GM23248 (cell line): ENCODE measurements at regions not wholly inside any gene's neighbourhood (a gene's known extent, or its start where the extent isn't known, plus 50 kb on each side); places are given as distances from the start of the nearest gene placed in this dataset.

Experiments used
- DNase-seq: peaks from one replicate; pipeline ENCODE4 v3.0.0-alpha.2; 2015
- H2AFZ ChIP-seq: fragments of 200-600 bp; sonication (generic); 2 replicates; pipeline ENCODE4 v1.6.1; 2016; ENCODE audit warnings: antibody characterized with exemption
- H3F3A ChIP-seq: fragments of 200-600 bp; sonication (generic); 2 replicates; pipeline ENCODE4 v1.6.1; 2016; ENCODE audit warnings: mild to moderate bottlenecking, antibody characterized with exemption, mixed run types; ENCODE audit not compliant: insufficient read depth
- H3K27ac ChIP-seq: fragments of 200-600 bp; sonication (generic); 2 replicates; pipeline ENCODE4 v1.5.1; 2016; ENCODE audit warnings: mild to moderate bottlenecking
- H3K27me3 ChIP-seq: fragments of 200-600 bp; sonication (generic); replicated peaks from 2 replicates; pipeline ENCODE4 v1.6.1; 2016; ENCODE audit warnings: mild to moderate bottlenecking; ENCODE audit not compliant: insufficient read depth
- H3K36me3 ChIP-seq: fragments of 200-600 bp; sonication (generic); 2 replicates; pipeline ENCODE4 v1.6.1; 2016; ENCODE audit warnings: low read depth, mild to moderate bottlenecking
- H3K4me1 ChIP-seq: fragments of 200-600 bp; sonication (generic); 2 replicates; pipeline ENCODE4 v1.6.1; 2016; ENCODE audit warnings: mild to moderate bottlenecking; ENCODE audit not compliant: insufficient read depth
- H3K4me2 ChIP-seq: fragments of 200-600 bp; sonication (generic); one replicate; pipeline ENCODE4 v1.6.1; 2016; ENCODE audit warnings: mild to moderate bottlenecking; ENCODE audit not compliant: unreplicated experiment
- H3K4me3 ChIP-seq: fragments of 200-600 bp; sonication (generic); 2 replicates; pipeline ENCODE4 v1.5.1; 2016; ENCODE audit warnings: mild to moderate bottlenecking
- H3K79me2 ChIP-seq: fragments of 200-600 bp; sonication (generic); 2 replicates; pipeline ENCODE4 v1.6.1; 2016; ENCODE audit warnings: mild to moderate bottlenecking; ENCODE audit not compliant: insufficient read depth
- H3K9ac ChIP-seq: fragments of 200-600 bp; sonication (generic); 2 replicates; pipeline ENCODE4 v1.6.1; 2016; ENCODE audit warnings: mild to moderate bottlenecking
- H3K9me2 ChIP-seq: fragments of 200-600 bp; sonication (generic); 2 replicates; pipeline ENCODE4 v1.6.1; 2016; ENCODE audit warnings: mixed run types, mild to moderate bottlenecking, moderate library complexity; ENCODE audit not compliant: insufficient read depth
- H3K9me3 ChIP-seq: fragments of 200-600 bp; sonication (generic); one replicate; pipeline ENCODE4 v1.6.1; 2017; ENCODE audit warnings: low read depth
- H4K20me1 ChIP-seq: fragments of 200-600 bp; sonication (generic); 2 replicates; pipeline ENCODE4 v1.6.0; 2016; ENCODE audit not compliant: insufficient read depth
- EZH2 ChIP-seq: fragments of 200-600 bp; sonication (generic); IDR thresholded peaks from 2 replicates; pipeline ENCODE4 v1.6.1; 2018; ENCODE audit warnings: antibody characterized with exemption, mild to moderate bottlenecking; ENCODE audit not compliant: insufficient read depth, poor library complexity, severe bottlenecking
- EZH2phosphoT487 ChIP-seq: fragments of 200-600 bp; sonication (generic); IDR thresholded peaks from 2 replicates; pipeline ENCODE4 v1.6.1; 2018; ENCODE audit warnings: antibody characterized with exemption, moderate library complexity, mild to moderate bottlenecking, low read depth; ENCODE audit not compliant: insufficient read depth
- WGBS, 2 experiments: methylation state at CpG; one replicate each; pipeline ENCODE4 v1.1.6; 2015 to 2017; ENCODE audit warnings: low lambda C conversion rate in 2 of 2, low coverage in 1 of 2; ENCODE audit errors: missing lambda C conversion rate in 2 of 2; 5-methylcytosine and 5-hydroxymethylcytosine counted together
- in situ Hi-C: fragments of 300-500 bp; cut with MboI; formaldehyde crosslinking; loops from 2 replicates; pipeline ENCODE4 v1.15.0; 2020

GRCh38 chr11:69348414-69349235 is 54.7 kb downstream of the MYEOV start:
- H3K9ac ChIP-seq, result no peak overlapping the region
- 84 to 87% methylated on average over 6 of the region's 6 CpGs for WGBS, 2 experiments
- H3K27me3 ChIP-seq, result no peaks in the 10 kb centered on the region
- H3K4me2 ChIP-seq, result no peak overlapping the region
- H3F3A ChIP-seq, result peaks cover 26% of the 10 kb centered on the region
- H3K4me3 ChIP-seq, result no peak overlapping the region
- no peak overlapping the region for H2AFZ ChIP-seq
- no peaks in the 10 kb centered on the region for H3K9me2 ChIP-seq
- H3K79me2 ChIP-seq, result no peaks in the 10 kb centered on the region
- H3K27ac ChIP-seq, result no peak overlapping the region
- H3K36me3 ChIP-seq, result no peaks in the 10 kb centered on the region
- in situ Hi-C loops, result no loop called here
- TF ChIP-seq EZH2, result no peak
- TF ChIP-seq EZH2phosphoT487, result no peak
- H3K4me1 ChIP-seq, result peaks cover 41% of the 10 kb centered on the region
- no peaks in the 10 kb centered on the region for H3K9me3 ChIP-seq
- no peak for DNase-seq
- no peaks in the 10 kb centered on the region for H4K20me1 ChIP-seq

DNA sequence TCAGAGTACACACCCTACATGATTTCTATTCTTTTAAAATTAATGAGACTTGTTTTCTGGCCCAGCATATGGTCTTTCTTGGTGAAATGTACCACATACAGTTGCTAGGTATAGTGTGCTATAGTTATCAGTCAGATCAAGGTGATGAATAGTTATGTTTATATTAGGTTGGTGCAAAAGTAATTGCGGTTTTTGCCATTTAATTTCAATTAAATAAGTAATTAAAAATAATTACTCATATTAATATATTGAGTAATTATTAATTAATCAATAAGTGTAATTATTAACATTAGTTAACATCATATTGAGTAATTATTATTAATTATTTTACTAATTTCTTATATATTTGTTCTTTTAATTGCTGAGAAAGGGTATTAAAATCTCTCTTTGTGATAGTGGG is 56.1 kb downstream of the MYEOV start:
- peak overlapping the region; percentile 3; the same call in 1 of the 2 replicates for H3K27ac ChIP-seq
- H3K36me3 ChIP-seq, result no peaks in the 10 kb centered on the region
- H3K9me3 ChIP-seq, result no peaks in the 10 kb centered on the region
- H3K9me2 ChIP-seq, result no peaks in the 10 kb centered on the region
- TF ChIP-seq EZH2phosphoT487 (no peak), EZH2 (no peak)
- no peaks in the 10 kb centered on the region for H3K79me2 ChIP-seq
- peak overlapping the region; percentile 18 for H2AFZ ChIP-seq
- DNase-seq, result no peak
- peaks cover 41% of the 10 kb centered on the region for H3K4me1 ChIP-seq
- 42 to 46% methylated on average over 1 of the region's 1 CpG for WGBS, 2 experiments
- no peaks in the 10 kb centered on the region for H4K20me1 ChIP-seq
- peaks cover 26% of the 10 kb centered on the region for H3F3A ChIP-seq
- no peak overlapping the region for H3K9ac ChIP-seq
- H3K4me2 ChIP-seq, result peak overlapping the region; percentile 38
- in situ Hi-C loops, result no loop called here
- H3K27me3 ChIP-seq, result no peaks in the 10 kb centered on the region
- no peak overlapping the region for H3K4me3 ChIP-seq

- in situ Hi-C loops, result no loop called here
- no peak for TF ChIP-seq EZH2phosphoT487
- TF ChIP-seq EZH2, result no peak
Measured at GRCh38 chr11:69350596-69350995, 56.6 kb downstream of the MYEOV start.

DNA sequence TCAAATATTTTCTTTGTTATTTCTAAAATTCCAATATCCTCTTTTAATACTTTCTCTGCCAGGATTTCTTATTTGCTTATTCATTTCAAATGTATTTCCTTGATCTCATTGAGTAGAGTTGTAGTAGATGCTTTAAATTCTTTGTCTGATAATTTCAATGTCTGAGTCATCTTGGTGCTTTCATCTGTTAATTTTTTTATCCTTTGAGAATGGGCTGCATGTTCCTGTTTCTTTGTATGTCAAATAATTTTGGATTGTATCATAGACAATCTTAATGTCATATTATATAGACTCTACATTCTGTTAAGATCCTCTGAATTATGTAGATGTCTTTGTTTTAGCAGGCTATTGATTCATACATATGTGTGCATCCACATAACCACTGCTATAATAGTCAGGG is 57.5 kb downstream of the MYEOV start:
- no peak for TF ChIP-seq EZH2
- no peak for TF ChIP-seq EZH2phosphoT487
- Histone ChIP-seq H3K4me3 (no peak overlapping the region; the same call in 1 of the 2 replicates), H3K27me3 (no peaks in the 10 kb centered on the region), H3K79me2 (no peaks in the 10 kb centered on the region), H2AFZ (peak overlapping the region; percentile 9; the same call in 1 of the 2 replicates), H3K4me2 (peak overlapping the region; percentile 61), H3K27ac (peak overlapping the region; percentile 75), H3F3A (peaks cover 26% of the 10 kb centered on the region), H3K9me3 (no peaks in the 10 kb centered on the region), H3K9ac (peak overlapping the region; percentile 7; the same call in 1 of the 2 replicates), H3K36me3 (no peaks in the 10 kb centered on the region), H3K9me2 (no peaks in the 10 kb centered on the region), H3K4me1 (peaks cover 41% of the 10 kb centered on the region), H4K20me1 (no peaks in the 10 kb centered on the region)
- in situ Hi-C loops, result no loop called here
- DNase-seq, result peak; percentile 79

More at GRCh38 chr11:69350596-69350995, 56.6 kb downstream of the MYEOV start:
- Histone ChIP-seq H3K36me3 (no peaks in the 10 kb centered on the region), H3K4me2 (peak overlapping the region; percentile 61), H3K9me2 (no peaks in the 10 kb centered on the region), H3K27me3 (no peaks in the 10 kb centered on the region), H3K27ac (peak overlapping the region; percentile 75), H3K4me1 (peaks cover 41% of the 10 kb centered on the region), H3F3A (peaks cover 26% of the 10 kb centered on the region), H3K9ac (no peak overlapping the region), H3K4me3 (no peak overlapping the region), H2AFZ (0 out of 2 replicates have a peak overlapping the region, but pooled peaks have one; percentile 9), H4K20me1 (no peaks in the 10 kb centered on the region), H3K79me2 (no peaks in the 10 kb centered on the region), H3K9me3 (no peaks in the 10 kb centered on the region)
- DNase-seq, result no peak
